ENCODE measurements at regions not wholly inside any gene's neighbourhood (a gene's known extent, or its start where the extent isn't known, plus 50 kb on each side); places are given as distances from the start of the nearest gene placed in this dataset.

- ATAC-seq (no peak), DNase-seq (ENCODE audit: low read depth, low spot score) (no peak), FAIRE-seq (no peak)
- CTCF ChIA-PET = no interaction called here
- WGBS (ENCODE audit: insufficient coverage, insufficient replicate concordance, low lambda C conversion rate, missing lambda C conversion rate) = 60% methylated on average over 16 of the region's 16 CpGs
- no TSS peak for BruUV-seq (replicated peaks)
- SMC1A ChIA-PET (ENCODE audit: uncharacterized antibody, unreplicated experiment) = no interaction called here
- no peaks in the 10 kb centered on the region for H3K36me3 ChIP-seq (ENCODE audit: control insufficient read depth in 2 of 2, insufficient read depth in 2 of 2, low read length in 1 of 2)
- H3K79me2 ChIP-seq (ENCODE audit: control insufficient read depth, insufficient read depth, low read length) = no peaks in the 10 kb centered on the region
- H3K27me3 ChIP-seq (replicated peaks in 1 of 2; ENCODE audit: control insufficient read depth in 2 of 2, insufficient read depth in 2 of 2, low read length in 1 of 2) = no peaks in the 10 kb centered on the region
- no peaks in the 10 kb centered on the region; the same call in 2 of the 3 replicates for H3K9me3 ChIP-seq (replicated peaks; ENCODE audit: control insufficient read depth, insufficient read depth, low read length)
- POLR2A ChIA-PET = no interaction called here
- RAD21 ChIA-PET (ENCODE audit: unreplicated experiment) = no interaction called here
- H3K4me2 ChIP-seq (ENCODE audit: control insufficient read depth, insufficient read depth) = no peak overlapping the region
- intact Hi-C loops (cut with micrococcal nuclease; ENCODE audit: unreplicated experiment) = no loop called here
- in situ Hi-C loops (cut with MboI) = no loop called here
- no peak overlapping the region for H3K27ac ChIP-seq (ENCODE audit: control insufficient read depth, insufficient read depth)
- no peak overlapping the region for H2AFZ ChIP-seq (ENCODE audit: control insufficient read depth, low read depth, low read length)
- H4K20me1 ChIP-seq (ENCODE audit: control insufficient read depth, insufficient read depth) = no peaks in the 10 kb centered on the region
- H3K4me1 ChIP-seq (ENCODE audit: control insufficient read depth, insufficient read depth, low read length) = no peaks in the 10 kb centered on the region
- H3K9ac ChIP-seq (ENCODE audit: control insufficient read depth, insufficient read depth, low read length) = no peak overlapping the region
- no peak for TF ChIP-seq WRNIP1 (IDR thresholded peaks at IDR 0.05; ENCODE audit: borderline replicate concordance, low read depth, low read length)
- TF ChIP-seq NFIC (IDR thresholded peaks at IDR 0.05; ENCODE audit: low read depth, low read length) = no peak
- no peak for TF ChIP-seq ZNF384 (IDR thresholded peaks at IDR 0.05; ENCODE audit: borderline replicate concordance, low read depth, low read length)
- TF ChIP-seq IRF5 (IDR thresholded peaks at IDR 0.05; ENCODE audit: borderline replicate concordance) = no peak
- no peak overlapping the region for H3K4me3 ChIP-seq
Observed at GRCh38 chr13:111947026-111947810, 119.7 kb upstream of the SOX1 start.

GRCh38 chr13:111947876-111948275, 119.1 kb upstream of the SOX1 start:
- Histone ChIP-seq H3K27ac (ENCODE audit: control insufficient read depth, insufficient read depth) (no peak overlapping the region), H3K4me3 (no peak overlapping the region), H3K79me2 (ENCODE audit: control insufficient read depth, insufficient read depth, low read length) (no peaks in the 10 kb centered on the region), H3K9ac (ENCODE audit: control insufficient read depth, insufficient read depth, low read length) (no peak overlapping the region), H2AFZ (ENCODE audit: control insufficient read depth, low read depth, low read length) (no peak overlapping the region), H3K4me2 (ENCODE audit: control insufficient read depth, insufficient read depth) (no peak overlapping the region), H4K20me1 (ENCODE audit: control insufficient read depth, insufficient read depth) (no peaks in the 10 kb centered on the region), H3K9me3 (replicated peaks; ENCODE audit: control insufficient read depth, insufficient read depth, low read length) (no peaks in the 10 kb centered on the region; the same call in 2 of the 3 replicates), H3K4me1 (ENCODE audit: control insufficient read depth, insufficient read depth, low read length) (no peaks in the 10 kb centered on the region), H3K36me3 (ENCODE audit: control insufficient read depth in 2 of 2, insufficient read depth in 2 of 2, low read length in 1 of 2) (no peaks in the 10 kb centered on the region), H3K27me3 (replicated peaks in 1 of 2; ENCODE audit: control insufficient read depth in 2 of 2, insufficient read depth in 2 of 2, low read length in 1 of 2) (no peaks in the 10 kb centered on the region)
- ATAC-seq (no peak), DNase-seq (ENCODE audit: low read depth, low spot score) (no peak), FAIRE-seq (no peak)
- in situ Hi-C loops (cut with MboI) (no loop called here), intact Hi-C loops (cut with micrococcal nuclease; ENCODE audit: unreplicated experiment) (no loop called here)
- POLR2A ChIA-PET = no interaction called here
- TF ChIP-seq MAX (IDR thresholded peaks at IDR 0.05; ENCODE audit: low read depth, low read length) (no peak), POLR2A (IDR thresholded peaks at IDR 0.05; ENCODE audit: low read depth, low read length) (no peak)
- no TSS peak for BruUV-seq (replicated peaks)
- SMC1A ChIA-PET (ENCODE audit: uncharacterized antibody, unreplicated experiment) = no interaction called here
- WGBS (ENCODE audit: insufficient coverage, insufficient replicate concordance, low lambda C conversion rate, missing lambda C conversion rate) = 40% methylated on average over 15 of the region's 15 CpGs
- CTCF ChIA-PET = no interaction called here
- RAD21 ChIA-PET (ENCODE audit: unreplicated experiment) = no interaction called here

All from GM12878 (cell line).